ENCODE measurements at regions not wholly inside any gene's neighbourhood (a gene's known extent, or its start where the extent isn't known, plus 50 kb on each side); places are given as distances from the start of the nearest gene placed in this dataset.

DNA sequence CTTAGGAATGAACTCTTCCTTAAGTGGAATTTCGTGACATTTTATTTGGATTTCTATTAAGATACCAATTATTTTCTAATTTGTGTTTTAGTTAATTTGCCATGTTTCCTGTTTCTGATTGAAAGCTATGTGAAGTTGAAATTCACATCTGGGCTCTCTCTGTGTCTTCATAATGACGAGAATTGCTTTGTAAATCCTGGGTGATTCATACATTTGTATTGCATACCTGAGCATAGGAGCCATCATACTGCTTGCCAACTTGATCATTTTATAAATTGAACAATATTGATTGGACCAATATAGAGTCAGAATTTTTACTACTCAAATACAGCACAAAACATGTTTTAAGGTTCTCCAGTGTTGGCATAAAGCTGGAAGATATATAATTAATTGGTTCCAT is 817.9 kb downstream of the BRINP3 start:
- TF ChIP-seq RARB (CRISPR knock-in tag; IDR thresholded peaks at IDR 0.05) (no peak), CSDC2 (CRISPR knock-in tag; IDR thresholded peaks at IDR 0.05) (no peak), OSR1 (CRISPR knock-in tag; IDR thresholded peaks at IDR 0.05) (no peak)
- ATAC-seq = no peak

DNA sequence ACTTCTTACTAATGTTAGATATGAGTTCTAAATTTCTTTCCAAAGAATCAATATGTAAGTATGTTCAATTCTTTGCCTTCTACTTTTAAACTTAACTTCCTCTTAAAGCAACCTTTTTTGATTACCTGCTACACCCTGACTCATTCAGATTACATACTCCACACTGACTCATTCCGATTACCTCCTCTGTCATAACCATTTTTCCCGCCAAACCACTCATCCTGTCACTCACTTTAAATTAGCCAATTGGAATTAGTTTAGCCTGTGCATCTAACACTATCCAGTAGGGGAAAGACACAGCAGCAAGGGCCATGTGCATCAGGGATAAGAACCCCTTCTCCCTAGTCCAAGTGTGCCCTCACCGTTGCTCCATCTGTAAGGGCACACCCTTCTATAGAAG is 815.5 kb downstream of the BRINP3 start:
- no peak for ATAC-seq
- TF ChIP-seq RARB (CRISPR knock-in tag; IDR thresholded peaks at IDR 0.05) (no peak), BACH2 (CRISPR knock-in tag; IDR thresholded peaks at IDR 0.05; ENCODE audit: borderline replicate concordance) (no peak), SNAI2 (CRISPR knock-in tag; IDR thresholded peaks at IDR 0.05) (no peak), GLIS3 (CRISPR knock-in tag; IDR thresholded peaks at IDR 0.05) (no peak), PPARA (CRISPR knock-in tag; IDR thresholded peaks at IDR 0.05; ENCODE audit: borderline replicate concordance) (no peak)
- TF ChIP-seq, protein P1, sequence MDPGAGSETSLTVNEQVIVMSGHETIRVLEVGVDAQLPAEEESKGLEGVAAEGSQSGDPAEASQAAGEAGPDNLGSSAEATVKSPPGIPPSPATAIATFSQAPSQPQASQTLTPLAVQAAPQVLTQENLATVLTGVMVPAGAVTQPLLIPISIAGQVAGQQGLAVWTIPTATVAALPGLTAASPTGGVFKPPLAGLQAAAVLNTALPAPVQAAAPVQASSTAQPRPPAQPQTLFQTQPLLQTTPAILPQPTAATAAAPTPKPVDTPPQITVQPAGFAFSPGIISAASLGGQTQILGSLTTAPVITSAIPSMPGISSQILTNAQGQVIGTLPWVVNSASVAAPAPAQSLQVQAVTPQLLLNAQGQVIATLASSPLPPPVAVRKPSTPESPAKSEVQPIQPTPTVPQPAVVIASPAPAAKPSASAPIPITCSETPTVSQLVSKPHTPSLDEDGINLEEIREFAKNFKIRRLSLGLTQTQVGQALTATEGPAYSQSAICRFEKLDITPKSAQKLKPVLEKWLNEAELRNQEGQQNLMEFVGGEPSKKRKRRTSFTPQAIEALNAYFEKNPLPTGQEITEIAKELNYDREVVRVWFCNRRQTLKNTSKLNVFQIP (CRISPR knock-in tag; IDR thresholded peaks at IDR 0.05; ENCODE audit: borderline replicate concordance, low read depth) = no peak

DNA sequence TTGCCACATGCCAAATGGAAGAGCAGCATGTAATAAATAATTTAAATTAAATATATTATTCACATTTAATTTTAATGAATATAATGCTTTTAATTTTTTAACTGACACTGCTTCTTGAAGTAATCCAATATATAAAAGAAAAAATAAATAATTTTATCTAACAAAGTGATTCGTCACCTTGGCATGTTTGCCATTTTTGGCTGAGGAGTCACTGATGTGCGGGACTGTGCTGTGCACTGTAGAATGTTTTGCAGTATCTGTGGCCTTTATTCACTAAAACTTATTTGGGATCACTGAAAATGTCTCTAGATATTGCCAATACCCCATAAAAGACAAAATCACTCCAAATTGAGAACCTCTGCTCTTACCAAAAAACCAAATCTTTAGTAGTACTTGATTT is 807.8 kb downstream of the BRINP3 start:
- peak; percentile 40; the same call in 1 of the 3 replicates for ATAC-seq
- no peak for TF ChIP-seq ZFP3 (CRISPR knock-in tag; IDR thresholded peaks at IDR 0.05)
- TF ChIP-seq TOX (CRISPR knock-in tag; IDR thresholded peaks at IDR 0.05; ENCODE audit: borderline replicate concordance) = 0 out of 2 replicates have a peak, but pooled peaks have one; percentile 33
- TF ChIP-seq ZNF565 (CRISPR knock-in tag; conservative IDR thresholded peaks at IDR 0.05; ENCODE audit: low read depth) = no peak
- TF ChIP-seq ZC3H10 (CRISPR knock-in tag; IDR thresholded peaks at IDR 0.05) = no peak

DNA sequence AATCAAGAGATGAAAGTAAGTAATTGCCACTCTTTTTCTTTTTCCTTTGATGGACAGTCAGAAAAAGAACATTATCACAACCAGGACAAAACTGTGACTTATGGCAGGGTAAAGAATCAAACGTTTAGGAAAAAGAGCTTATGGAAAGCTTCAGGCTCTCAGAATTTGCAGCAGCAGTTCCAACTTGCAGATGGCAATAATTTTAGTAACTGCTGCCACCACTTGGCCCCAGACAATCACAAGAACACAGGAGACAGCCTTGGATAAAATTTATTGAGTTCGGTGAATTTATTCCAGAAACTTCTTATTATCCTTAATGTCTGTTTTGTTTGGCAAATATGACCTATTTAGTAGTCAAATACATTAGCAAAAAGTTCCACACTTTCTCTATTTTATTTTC is 804.4 kb downstream of the BRINP3 start:
- ATAC-seq = peak; percentile 72
- TF ChIP-seq CSDC2 (CRISPR knock-in tag; IDR thresholded peaks at IDR 0.05) = no peak
- no peak for TF ChIP-seq ARNTL (CRISPR knock-in tag; IDR thresholded peaks at IDR 0.05; ENCODE audit: borderline replicate concordance, low read depth)
- no peak for TF ChIP-seq PPARA (CRISPR knock-in tag; IDR thresholded peaks at IDR 0.05; ENCODE audit: borderline replicate concordance)
- TF ChIP-seq SNAI2 (CRISPR knock-in tag; IDR thresholded peaks at IDR 0.05) = no peak

DNA sequence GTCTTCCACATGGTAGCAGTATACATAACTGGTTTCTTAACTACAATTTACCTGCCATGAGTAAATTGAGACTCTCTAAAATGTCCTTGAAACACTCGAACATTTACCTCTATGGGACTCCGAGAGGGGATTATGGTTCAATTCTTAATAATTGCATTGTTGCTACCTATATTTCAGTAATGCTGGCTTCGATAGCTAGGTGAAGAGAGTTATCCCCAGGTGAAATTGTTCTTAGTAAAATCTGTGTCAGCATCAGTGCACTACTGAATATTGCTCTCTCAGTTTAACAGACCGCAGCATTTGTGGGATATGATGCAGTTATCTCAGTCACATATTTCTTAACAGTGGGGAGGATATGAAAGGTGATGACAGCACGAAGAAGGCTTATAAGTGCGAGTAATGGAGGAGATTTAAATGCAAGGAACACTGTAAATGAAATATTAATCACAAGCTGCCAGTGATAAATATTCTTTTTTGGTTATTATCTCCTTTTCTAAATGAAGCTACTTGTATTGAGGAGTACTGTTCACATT is 801.9 kb downstream of the BRINP3 start:
- ATAC-seq = no peak
- no peak for TF ChIP-seq SNAI2 (CRISPR knock-in tag; IDR thresholded peaks at IDR 0.05)
- TF ChIP-seq ZC3H10 (CRISPR knock-in tag; IDR thresholded peaks at IDR 0.05) = no peak
- TF ChIP-seq GLIS3 (CRISPR knock-in tag; IDR thresholded peaks at IDR 0.05) = no peak
- no peak for TF ChIP-seq BACH2 (CRISPR knock-in tag; IDR thresholded peaks at IDR 0.05; ENCODE audit: borderline replicate concordance)
- TF ChIP-seq, protein P2, sequence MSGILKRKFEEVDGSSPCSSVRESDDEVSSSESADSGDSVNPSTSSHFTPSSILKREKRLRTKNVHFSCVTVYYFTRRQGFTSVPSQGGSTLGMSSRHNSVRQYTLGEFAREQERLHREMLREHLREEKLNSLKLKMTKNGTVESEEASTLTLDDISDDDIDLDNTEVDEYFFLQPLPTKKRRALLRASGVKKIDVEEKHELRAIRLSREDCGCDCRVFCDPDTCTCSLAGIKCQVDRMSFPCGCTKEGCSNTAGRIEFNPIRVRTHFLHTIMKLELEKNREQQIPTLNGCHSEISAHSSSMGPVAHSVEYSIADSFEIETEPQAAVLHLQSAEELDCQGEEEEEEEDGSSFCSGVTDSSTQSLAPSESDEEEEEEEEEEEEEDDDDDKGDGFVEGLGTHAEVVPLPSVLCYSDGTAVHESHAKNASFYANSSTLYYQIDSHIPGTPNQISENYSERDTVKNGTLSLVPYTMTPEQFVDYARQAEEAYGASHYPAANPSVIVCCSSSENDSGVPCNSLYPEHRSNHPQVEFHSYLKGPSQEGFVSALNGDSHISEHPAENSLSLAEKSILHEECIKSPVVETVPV (CRISPR knock-in tag; IDR thresholded peaks at IDR 0.05) = no peak
- TF ChIP-seq ZNF565 (CRISPR knock-in tag; conservative IDR thresholded peaks at IDR 0.05; ENCODE audit: low read depth) = no peak
- no peak for TF ChIP-seq ESRRG (CRISPR knock-in tag; IDR thresholded peaks at IDR 0.05)

DNA sequence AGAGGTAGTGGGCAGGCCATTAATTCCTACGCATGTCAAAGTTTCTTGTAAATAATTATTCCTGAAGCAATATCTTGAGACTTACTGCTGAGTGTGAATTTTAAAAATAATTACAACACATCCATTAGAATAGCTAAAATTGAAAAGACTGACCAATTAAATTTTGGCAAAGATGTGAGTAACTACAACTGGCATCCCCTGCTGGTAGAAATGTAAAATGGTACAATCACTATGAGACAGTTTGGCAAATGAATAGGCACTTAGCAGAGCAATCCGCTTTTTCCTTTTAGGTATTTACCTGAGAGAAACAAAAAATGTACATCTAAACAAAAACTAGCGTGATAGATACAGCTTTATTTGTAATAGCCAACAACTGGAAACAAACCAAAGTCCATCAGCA is 798.9 kb downstream of the BRINP3 start:
- ATAC-seq = no peak
- TF ChIP-seq PPARA (CRISPR knock-in tag; IDR thresholded peaks at IDR 0.05; ENCODE audit: borderline replicate concordance) (no peak), ARNTL (CRISPR knock-in tag; IDR thresholded peaks at IDR 0.05; ENCODE audit: borderline replicate concordance, low read depth) (no peak)
- TF ChIP-seq, protein P2 (CRISPR knock-in tag; IDR thresholded peaks at IDR 0.05) = no peak

DNA sequence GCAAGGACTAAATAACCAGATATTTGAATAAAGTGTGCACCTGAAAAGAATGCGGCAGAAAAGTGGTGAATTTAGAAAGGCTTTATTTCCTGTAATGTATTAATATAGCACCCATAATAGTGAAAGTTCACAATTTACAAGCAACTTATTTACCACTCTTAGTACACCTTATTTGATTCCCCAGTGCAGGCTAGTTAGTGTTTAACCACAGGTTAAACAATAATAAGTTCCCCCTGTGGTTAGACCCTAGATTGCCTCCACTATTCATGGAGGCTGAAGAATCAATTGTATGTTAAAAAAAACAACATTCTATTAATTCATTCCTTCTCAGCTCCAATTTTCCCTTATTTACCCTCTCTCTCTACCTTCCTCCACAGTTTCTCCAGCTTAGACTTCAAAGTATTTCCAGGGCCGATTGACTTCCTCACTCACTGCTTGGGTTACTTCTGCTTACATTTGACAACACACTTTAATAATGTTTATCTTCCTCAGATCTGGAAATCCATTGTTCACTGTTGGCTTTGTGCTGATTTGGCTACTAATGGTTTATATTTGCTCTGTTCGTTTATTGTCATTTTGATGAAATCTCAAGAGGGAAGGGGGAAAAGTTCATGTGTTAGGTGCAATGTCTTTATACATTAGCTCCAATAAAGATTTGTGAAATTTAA is 796.3 kb downstream of the BRINP3 start:
- TF ChIP-seq RARB (CRISPR knock-in tag; IDR thresholded peaks at IDR 0.05) (no peak), TCF4 (CRISPR knock-in tag; IDR thresholded peaks at IDR 0.05; ENCODE audit: borderline replicate concordance) (no peak; the same call in 1 of the 2 replicates), ISL1 (CRISPR knock-in tag; IDR thresholded peaks at IDR 0.05) (no peak)
- TF ChIP-seq, protein P3, sequence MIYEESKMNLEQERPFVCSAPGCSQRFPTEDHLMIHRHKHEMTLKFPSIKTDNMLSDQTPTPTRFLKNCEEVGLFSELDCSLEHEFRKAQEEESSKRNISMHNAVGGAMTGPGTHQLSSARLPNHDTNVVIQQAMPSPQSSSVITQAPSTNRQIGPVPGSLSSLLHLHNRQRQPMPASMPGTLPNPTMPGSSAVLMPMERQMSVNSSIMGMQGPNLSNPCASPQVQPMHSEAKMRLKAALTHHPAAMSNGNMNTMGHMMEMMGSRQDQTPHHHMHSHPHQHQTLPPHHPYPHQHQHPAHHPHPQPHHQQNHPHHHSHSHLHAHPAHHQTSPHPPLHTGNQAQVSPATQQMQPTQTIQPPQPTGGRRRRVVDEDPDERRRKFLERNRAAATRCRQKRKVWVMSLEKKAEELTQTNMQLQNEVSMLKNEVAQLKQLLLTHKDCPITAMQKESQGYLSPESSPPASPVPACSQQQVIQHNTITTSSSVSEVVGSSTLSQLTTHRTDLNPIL (CRISPR knock-in tag; IDR thresholded peaks at IDR 0.05; ENCODE audit: low read depth) = no peak
- no peak for ATAC-seq

All from SK-N-SH treated with all-trans-retinoic acid at 6 μM for 48 hours (cell line).